ENCODE measurements at regions not wholly inside any gene's neighbourhood (a gene's known extent, or its start where the extent isn't known, plus 50 kb on each side); places are given as distances from the start of the nearest gene placed in this dataset.

DNA sequence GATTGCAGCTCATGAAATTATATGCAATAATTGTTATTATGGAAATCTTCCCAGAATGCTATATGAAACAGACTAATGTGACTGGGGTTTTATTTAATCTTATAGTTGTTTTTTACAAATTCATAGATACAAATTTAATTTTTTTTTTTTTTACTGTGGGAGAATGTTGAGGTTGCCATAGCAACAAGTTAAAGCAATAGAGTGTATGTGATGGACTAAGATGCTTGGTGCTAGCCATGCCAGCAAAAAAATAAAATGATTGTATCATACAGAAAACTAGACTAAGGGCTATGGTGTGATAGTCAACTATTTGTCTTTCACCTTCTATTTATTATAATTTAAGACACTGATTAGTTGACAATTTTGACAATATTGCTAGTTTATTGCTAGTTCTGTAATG, 163.2 kb upstream of the BLID start:
- TF ChIP-seq, protein P1, sequence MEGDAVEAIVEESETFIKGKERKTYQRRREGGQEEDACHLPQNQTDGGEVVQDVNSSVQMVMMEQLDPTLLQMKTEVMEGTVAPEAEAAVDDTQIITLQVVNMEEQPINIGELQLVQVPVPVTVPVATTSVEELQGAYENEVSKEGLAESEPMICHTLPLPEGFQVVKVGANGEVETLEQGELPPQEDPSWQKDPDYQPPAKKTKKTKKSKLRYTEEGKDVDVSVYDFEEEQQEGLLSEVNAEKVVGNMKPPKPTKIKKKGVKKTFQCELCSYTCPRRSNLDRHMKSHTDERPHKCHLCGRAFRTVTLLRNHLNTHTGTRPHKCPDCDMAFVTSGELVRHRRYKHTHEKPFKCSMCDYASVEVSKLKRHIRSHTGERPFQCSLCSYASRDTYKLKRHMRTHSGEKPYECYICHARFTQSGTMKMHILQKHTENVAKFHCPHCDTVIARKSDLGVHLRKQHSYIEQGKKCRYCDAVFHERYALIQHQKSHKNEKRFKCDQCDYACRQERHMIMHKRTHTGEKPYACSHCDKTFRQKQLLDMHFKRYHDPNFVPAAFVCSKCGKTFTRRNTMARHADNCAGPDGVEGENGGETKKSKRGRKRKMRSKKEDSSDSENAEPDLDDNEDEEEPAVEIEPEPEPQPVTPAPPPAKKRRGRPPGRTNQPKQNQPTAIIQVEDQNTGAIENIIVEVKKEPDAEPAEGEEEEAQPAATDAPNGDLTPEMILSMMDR (IDR thresholded peaks at IDR 0.05), result no peak
- TF ChIP-seq POLR2A (IDR thresholded peaks at IDR 0.05), result no peak

Measured in adrenal gland (tissue), 5 donors.